Colonic mucosa (tissue), 4 donors: ENCODE measurements at regions not wholly inside any gene's neighbourhood (a gene's known extent, or its start where the extent isn't known, plus 50 kb on each side); places are given as distances from the start of the nearest gene placed in this dataset.
"Not testable (repeated sequence)": the region's sequence is repeated elsewhere in the genome, so short reads cannot be mapped to it uniquely, and the experiment has no call there.

Experiments used
- DNase-seq: peaks from one replicate; pipeline ENCODE4 v3.0.0-alpha.2; 2020
- H3K27ac ChIP-seq: fragments of 200-600 bp; one replicate; pipeline ENCODE4 v1.8.0; 2021
- H3K27me3 ChIP-seq: fragments of 200-600 bp; one replicate; pipeline ENCODE4 v1.8.0; 2021
- H3K36me3 ChIP-seq: fragments of 200-600 bp; one replicate; pipeline ENCODE4 v1.8.0; 2021
- H3K4me1 ChIP-seq: fragments of 200-600 bp; one replicate; pipeline ENCODE4 v1.8.0; 2021; ENCODE audit warnings: mild to moderate bottlenecking
- H3K4me3 ChIP-seq: fragments of 200-600 bp; one replicate; pipeline ENCODE4 v1.8.0; 2021
- H3K9ac ChIP-seq, 2 donors: one replicate each; pipeline ENCODE4 v1.7.0; 2013; ENCODE audit warnings: control low read depth in 2 of 2, low read depth in 2 of 2, low read length in 2 of 2
- H3K9me3 ChIP-seq: fragments of 200-600 bp; one replicate; pipeline ENCODE4 v1.8.0; 2021
- intact Hi-C: fragments of 100-400 bp; cut with DNase I; formaldehyde crosslinking; loops from one replicate; pipeline ENCODE4 v1.14.1; 2022
- TF ChIP-seq, protein P1 (sequence below): fragments of 200-600 bp; IDR thresholded peaks from one replicate; pipeline ENCODE4 v1.8.0; 2022; ENCODE audit warnings: antibody characterized with exemption, mild to moderate bottlenecking
- donor health status: healthy.
- donor health status: DM: no; HTN: no; CAD: no.
- donor health status: DM: no; HTN: no; CAD: no.

DNA sequence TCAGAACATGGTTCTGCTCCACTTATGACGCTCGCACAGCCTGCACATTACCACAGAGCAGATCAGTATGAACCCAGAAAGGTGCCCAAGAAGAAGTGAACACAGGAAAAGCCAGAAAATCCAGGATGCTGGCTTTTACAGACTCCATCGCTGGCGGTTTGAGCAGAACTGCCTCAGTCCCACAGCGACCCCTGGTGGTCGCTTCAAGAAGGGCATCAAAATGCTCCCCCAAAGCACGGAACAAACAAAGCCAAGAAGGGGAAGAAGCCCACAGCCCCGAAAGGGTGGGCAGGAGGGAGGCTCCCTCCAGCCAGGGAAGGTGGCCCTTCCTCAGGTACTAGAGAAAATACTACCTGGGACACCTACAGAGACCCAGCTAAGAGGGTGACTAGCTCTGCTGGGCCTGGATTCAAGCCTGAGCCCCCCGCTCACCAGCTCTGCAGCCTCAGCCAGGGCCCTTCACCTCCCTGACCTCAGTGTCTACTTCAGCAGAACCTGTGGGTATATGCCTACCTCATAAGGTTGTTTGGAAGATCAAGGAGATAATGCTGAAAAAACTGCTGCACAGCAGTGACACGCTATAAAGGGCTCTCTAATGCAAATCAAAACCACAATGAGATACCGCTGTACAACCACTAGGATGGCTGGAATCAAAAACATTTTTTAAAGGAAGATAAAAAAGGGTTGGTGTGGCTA is 98.1 kb downstream of the NCOR2 start:
- H3K36me3 ChIP-seq, result peaks cover 6% of the 10 kb centered on the region
- intact Hi-C loops, result no loop called here
- no peak overlapping the region for H3K27ac ChIP-seq
- no peak overlapping the region for H3K4me3 ChIP-seq
- H3K4me1 ChIP-seq, result no peaks in the 10 kb centered on the region
- no peak for DNase-seq
- no peaks in the 10 kb centered on the region for H3K9me3 ChIP-seq
- TF ChIP-seq, protein P1, sequence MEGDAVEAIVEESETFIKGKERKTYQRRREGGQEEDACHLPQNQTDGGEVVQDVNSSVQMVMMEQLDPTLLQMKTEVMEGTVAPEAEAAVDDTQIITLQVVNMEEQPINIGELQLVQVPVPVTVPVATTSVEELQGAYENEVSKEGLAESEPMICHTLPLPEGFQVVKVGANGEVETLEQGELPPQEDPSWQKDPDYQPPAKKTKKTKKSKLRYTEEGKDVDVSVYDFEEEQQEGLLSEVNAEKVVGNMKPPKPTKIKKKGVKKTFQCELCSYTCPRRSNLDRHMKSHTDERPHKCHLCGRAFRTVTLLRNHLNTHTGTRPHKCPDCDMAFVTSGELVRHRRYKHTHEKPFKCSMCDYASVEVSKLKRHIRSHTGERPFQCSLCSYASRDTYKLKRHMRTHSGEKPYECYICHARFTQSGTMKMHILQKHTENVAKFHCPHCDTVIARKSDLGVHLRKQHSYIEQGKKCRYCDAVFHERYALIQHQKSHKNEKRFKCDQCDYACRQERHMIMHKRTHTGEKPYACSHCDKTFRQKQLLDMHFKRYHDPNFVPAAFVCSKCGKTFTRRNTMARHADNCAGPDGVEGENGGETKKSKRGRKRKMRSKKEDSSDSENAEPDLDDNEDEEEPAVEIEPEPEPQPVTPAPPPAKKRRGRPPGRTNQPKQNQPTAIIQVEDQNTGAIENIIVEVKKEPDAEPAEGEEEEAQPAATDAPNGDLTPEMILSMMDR, result peak; percentile 45
- no peaks in the 10 kb centered on the region for H3K27me3 ChIP-seq
- no peak overlapping the region for H3K9ac ChIP-seq

- H3K4me3 ChIP-seq, H3K4me1 ChIP-seq, DNase-seq, intact Hi-C loops, H3K27me3 ChIP-seq, H3K9ac ChIP-seq, H3K27ac ChIP-seq, H3K36me3 ChIP-seq, H3K9me3 ChIP-seq: not testable (repeated sequence)
Measured at GRCh38 chr12:124467549-124467948, 99.9 kb downstream of the NCOR2 start.

GRCh38 chr12:124466216-124467128 is 100.9 kb downstream of the NCOR2 start:
- peaks cover 6% of the 10 kb centered on the region for H3K36me3 ChIP-seq
- H3K4me3 ChIP-seq, result peak overlapping the region; percentile 13
- peak overlapping the region; percentile 63 for H3K27ac ChIP-seq
- H3K9ac ChIP-seq, result peak overlapping the region; percentile 27 to 32
- H3K9me3 ChIP-seq, result no peaks in the 10 kb centered on the region
- TF ChIP-seq, protein P1, result no peak
- no peaks in the 10 kb centered on the region for H3K27me3 ChIP-seq
- peak; percentile 57 for DNase-seq
- H3K4me1 ChIP-seq, result no peaks in the 10 kb centered on the region
- intact Hi-C loops, result no loop called here

- no peaks in the 10 kb centered on the region for H3K9me3 ChIP-seq
- no peak for DNase-seq
- H3K9ac ChIP-seq, result no peak overlapping the region
- H3K4me3 ChIP-seq, result no peak overlapping the region
- H3K27ac ChIP-seq, result no peak overlapping the region
- TF ChIP-seq, protein P1, result no peak
- H3K4me1 ChIP-seq, result no peaks in the 10 kb centered on the region
- intact Hi-C loops, result no loop called here
- peaks cover 6% of the 10 kb centered on the region for H3K36me3 ChIP-seq
- no peaks in the 10 kb centered on the region for H3K27me3 ChIP-seq
Measured at GRCh38 chr12:124465473-124465872, 101.9 kb downstream of the NCOR2 start.

- Histone ChIP-seq H3K4me3 (no peak overlapping the region), H3K36me3 (peaks cover 6% of the 10 kb centered on the region), H3K4me1 (no peaks in the 10 kb centered on the region), H3K27me3 (no peaks in the 10 kb centered on the region), H3K9me3 (no peaks in the 10 kb centered on the region), H3K9ac (no peak overlapping the region), H3K27ac (no peak overlapping the region)
- TF ChIP-seq, protein P1, result no peak
- intact Hi-C loops, result no loop called here
- DNase-seq, result no peak
Measured at GRCh38 chr12:124464830-124465229, 102.6 kb downstream of the NCOR2 start.

- peaks cover 6% of the 10 kb centered on the region for H3K36me3 ChIP-seq
- H3K4me1 ChIP-seq, result no peaks in the 10 kb centered on the region
- no peak for DNase-seq
- H3K9ac ChIP-seq, result no peak overlapping the region
- intact Hi-C loops, result no loop called here
- H3K4me3 ChIP-seq, result no peak overlapping the region
- no peak overlapping the region for H3K27ac ChIP-seq
- no peaks in the 10 kb centered on the region for H3K9me3 ChIP-seq
- TF ChIP-seq, protein P1, result no peak
- H3K27me3 ChIP-seq, result no peaks in the 10 kb centered on the region
Measured at GRCh38 chr12:124464062-124464461, 103.3 kb downstream of the NCOR2 start.
